Astrocyte (in vitro differentiated cells and primary cell): ENCODE measurements at regions not wholly inside any gene's neighbourhood (a gene's known extent, or its start where the extent isn't known, plus 50 kb on each side); places are given as distances from the start of the nearest gene placed in this dataset.

Source experiments
- EZH2 ChIP-seq: IDR thresholded peaks from 2 replicates; pipeline ENCODE4 v1.6.1; 2012; ENCODE audit warnings: mild to moderate bottlenecking, low read length, inconsistent platforms; ENCODE audit not compliant: insufficient read depth
- TF ChIP-seq, protein P1 (sequence below): IDR thresholded peaks from 2 replicates; pipeline ENCODE4 v1.5.1; 2011; ENCODE audit warnings: low read depth, mild to moderate bottlenecking, inconsistent platforms, low read length, moderate library complexity; ENCODE audit not compliant: insufficient read depth

DNA sequence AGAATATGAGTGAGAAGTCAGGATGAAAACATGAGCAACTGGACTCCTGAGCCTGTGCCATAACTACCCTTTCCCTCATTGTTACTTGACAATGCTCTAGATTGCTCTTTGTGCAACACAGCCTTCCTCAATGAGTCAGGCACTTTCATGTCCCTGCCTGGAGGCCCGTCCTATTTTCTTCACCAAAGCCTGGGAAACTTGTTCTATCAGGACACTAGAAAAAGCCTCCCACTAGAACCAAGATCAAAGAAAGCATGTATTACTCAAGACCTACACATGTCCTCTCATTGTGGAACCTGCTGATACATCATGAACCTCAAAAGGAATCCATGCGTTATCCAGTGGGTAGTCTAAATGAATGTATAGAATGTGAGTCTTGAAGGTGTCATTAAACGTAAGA, 624.5 kb downstream of the TOX3 start:
- TF ChIP-seq, protein P1, sequence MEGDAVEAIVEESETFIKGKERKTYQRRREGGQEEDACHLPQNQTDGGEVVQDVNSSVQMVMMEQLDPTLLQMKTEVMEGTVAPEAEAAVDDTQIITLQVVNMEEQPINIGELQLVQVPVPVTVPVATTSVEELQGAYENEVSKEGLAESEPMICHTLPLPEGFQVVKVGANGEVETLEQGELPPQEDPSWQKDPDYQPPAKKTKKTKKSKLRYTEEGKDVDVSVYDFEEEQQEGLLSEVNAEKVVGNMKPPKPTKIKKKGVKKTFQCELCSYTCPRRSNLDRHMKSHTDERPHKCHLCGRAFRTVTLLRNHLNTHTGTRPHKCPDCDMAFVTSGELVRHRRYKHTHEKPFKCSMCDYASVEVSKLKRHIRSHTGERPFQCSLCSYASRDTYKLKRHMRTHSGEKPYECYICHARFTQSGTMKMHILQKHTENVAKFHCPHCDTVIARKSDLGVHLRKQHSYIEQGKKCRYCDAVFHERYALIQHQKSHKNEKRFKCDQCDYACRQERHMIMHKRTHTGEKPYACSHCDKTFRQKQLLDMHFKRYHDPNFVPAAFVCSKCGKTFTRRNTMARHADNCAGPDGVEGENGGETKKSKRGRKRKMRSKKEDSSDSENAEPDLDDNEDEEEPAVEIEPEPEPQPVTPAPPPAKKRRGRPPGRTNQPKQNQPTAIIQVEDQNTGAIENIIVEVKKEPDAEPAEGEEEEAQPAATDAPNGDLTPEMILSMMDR, result no peak
- no peak for TF ChIP-seq EZH2
